PC-3 (cell line): ENCODE measurements at regions not wholly inside any gene's neighbourhood (a gene's known extent, or its start where the extent isn't known, plus 50 kb on each side); places are given as distances from the start of the nearest gene placed in this dataset.
A peak's percentile ranks its signal among the peaks of the same experiment; 100 is the strongest.

Experiments used
- ATAC-seq: fragments of 200-7000 bp; cut with Tn5 transposase; 2 replicates; pipeline ENCODE4 v1.9.1; 2020; ENCODE audit warnings: mild to moderate bottlenecking, moderate library complexity
- BruUV-seq: library from RNA; stranded (reverse); fragments of 400-500 nt; replicated peaks from 2 replicates; lab custom pipeline; 2021; lab: Mats Ljungman, UMichigan
- CTCF ChIA-PET: fragments of 300-600 bp; sonication (Branson Sonifier 250); formaldehyde crosslinking; loops from one replicate; lab custom pipeline; 2022; ENCODE audit warnings: antibody characterized with exemption; lab: Charles Lee
- POLR2A ChIA-PET: fragments of 300-600 bp; sonication (Branson Sonifier 250); formaldehyde crosslinking; loops from one replicate; lab custom pipeline; 2022; ENCODE audit warnings: antibody characterized with exemption; ENCODE audit not compliant: unreplicated experiment; lab: Charles Lee
- DNase-seq: peaks from one replicate; pipeline ENCODE4 v3.0.0-alpha.2; 2015
- H2AFZ ChIP-seq: fragments of 300-600 bp; sonication (generic); 2 replicates; pipeline ENCODE4 v1.6.0; 2016; ENCODE audit warnings: antibody characterized with exemption, low read length
- H3F3A ChIP-seq: fragments of 300-600 bp; sonication (generic); one replicate; pipeline ENCODE4 v1.6.0; 2017; ENCODE audit warnings: antibody characterized with exemption, low read length, control low read depth, mild to moderate bottlenecking; ENCODE audit not compliant: unreplicated experiment
- H3K27ac ChIP-seq: fragments of 300-600 bp; sonication (generic); 2 replicates; pipeline ENCODE4 v1.5.1; 2016; ENCODE audit warnings: mild to moderate bottlenecking, low read length
- H3K27me3 ChIP-seq: fragments of 300-600 bp; sonication (generic); 2 replicates; pipeline ENCODE4 v1.6.1; 2016; ENCODE audit warnings: low read length, mixed read lengths
- H3K36me3 ChIP-seq: fragments of 300-600 bp; sonication (generic); 2 replicates; pipeline ENCODE4 v1.6.1; 2016; ENCODE audit warnings: low read depth, mixed run types, low read length, mixed read lengths
- H3K4me1 ChIP-seq: fragments of 300-600 bp; sonication (generic); 2 replicates; pipeline ENCODE4 v1.5.1; 2016; ENCODE audit warnings: low read length; ENCODE audit not compliant: insufficient read depth
- H3K4me2 ChIP-seq: fragments of 300-600 bp; sonication (generic); 2 replicates; pipeline ENCODE4 v1.6.0; 2016; ENCODE audit warnings: low read length
- H3K4me3 ChIP-seq: fragments of 300-600 bp; sonication (generic); 2 replicates; pipeline ENCODE4 v1.5.1; 2016; ENCODE audit warnings: mild to moderate bottlenecking, low read length, mixed read lengths
- H3K79me2 ChIP-seq: fragments of 300-600 bp; sonication (generic); 2 replicates; pipeline ENCODE4 v1.6.1; 2017; ENCODE audit warnings: low read length, mixed read lengths
- H3K9ac ChIP-seq: fragments of 300-600 bp; sonication (generic); 2 replicates; pipeline ENCODE4 v1.6.0; 2016; ENCODE audit warnings: mild to moderate bottlenecking, low read length
- H3K9me2 ChIP-seq: fragments of 300-600 bp; sonication (generic); replicated peaks from 2 replicates; pipeline ENCODE4 v1.6.1; 2016; ENCODE audit warnings: mixed run types, low read length, mixed read lengths
- H3K9me3 ChIP-seq: fragments of 300-600 bp; sonication (generic); 2 replicates; pipeline ENCODE4 v1.6.1; 2016; ENCODE audit warnings: low read length, mixed read lengths
- H4K20me1 ChIP-seq: fragments of 300-600 bp; sonication (generic); 2 replicates; pipeline ENCODE4 v1.6.1; 2016; ENCODE audit warnings: low read length, mixed read lengths
- EZH2 ChIP-seq: fragments of 300-600 bp; sonication (generic); IDR thresholded peaks from one replicate; pipeline ENCODE4 v1.6.1; 2017; ENCODE audit warnings: antibody characterized with exemption, mild to moderate bottlenecking, low read length; ENCODE audit not compliant: unreplicated experiment
- EZH2phosphoT487 ChIP-seq: fragments of 300-600 bp; sonication (generic); IDR thresholded peaks from 2 replicates; pipeline ENCODE4 v1.6.1; 2018; ENCODE audit warnings: mild to moderate bottlenecking, antibody characterized with exemption, low read length, borderline replicate concordance
- intact Hi-C: fragments of 100-400 bp; cut with micrococcal nuclease; formaldehyde crosslinking; loops from 2 replicates; pipeline ENCODE4 v1.9.0; 2023
- TF ChIP-seq, protein P1 (sequence below): fragments of 300-600 bp; sonication (generic); conservative IDR thresholded peaks from 2 replicates; pipeline ENCODE4 v1.5.1; 2017; ENCODE audit warnings: antibody characterized with exemption, low read depth, mild to moderate bottlenecking, low read length

GRCh38 chrX:8921615-8922014 lies 112.3 kb downstream of the FAM9B start:
- no peak overlapping the region for H3K9ac ChIP-seq
- peak overlapping the region; percentile 2; the same call in 1 of the 2 replicates for H3K4me2 ChIP-seq
- H3K4me3 ChIP-seq: no peak overlapping the region
- H3K9me3 ChIP-seq: no peaks in the 10 kb centered on the region
- H3K4me1 ChIP-seq: peaks cover 8% of the 10 kb centered on the region
- H3F3A ChIP-seq: no peaks in the 10 kb centered on the region
- no peaks in the 10 kb centered on the region for H3K79me2 ChIP-seq
- no peaks in the 10 kb centered on the region for H3K27me3 ChIP-seq
- TF ChIP-seq EZH2phosphoT487 (no peak), EZH2 (no peak)
- TF ChIP-seq, protein P1, sequence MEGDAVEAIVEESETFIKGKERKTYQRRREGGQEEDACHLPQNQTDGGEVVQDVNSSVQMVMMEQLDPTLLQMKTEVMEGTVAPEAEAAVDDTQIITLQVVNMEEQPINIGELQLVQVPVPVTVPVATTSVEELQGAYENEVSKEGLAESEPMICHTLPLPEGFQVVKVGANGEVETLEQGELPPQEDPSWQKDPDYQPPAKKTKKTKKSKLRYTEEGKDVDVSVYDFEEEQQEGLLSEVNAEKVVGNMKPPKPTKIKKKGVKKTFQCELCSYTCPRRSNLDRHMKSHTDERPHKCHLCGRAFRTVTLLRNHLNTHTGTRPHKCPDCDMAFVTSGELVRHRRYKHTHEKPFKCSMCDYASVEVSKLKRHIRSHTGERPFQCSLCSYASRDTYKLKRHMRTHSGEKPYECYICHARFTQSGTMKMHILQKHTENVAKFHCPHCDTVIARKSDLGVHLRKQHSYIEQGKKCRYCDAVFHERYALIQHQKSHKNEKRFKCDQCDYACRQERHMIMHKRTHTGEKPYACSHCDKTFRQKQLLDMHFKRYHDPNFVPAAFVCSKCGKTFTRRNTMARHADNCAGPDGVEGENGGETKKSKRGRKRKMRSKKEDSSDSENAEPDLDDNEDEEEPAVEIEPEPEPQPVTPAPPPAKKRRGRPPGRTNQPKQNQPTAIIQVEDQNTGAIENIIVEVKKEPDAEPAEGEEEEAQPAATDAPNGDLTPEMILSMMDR: no peak
- no peaks in the 10 kb centered on the region for H3K36me3 ChIP-seq
- BruUV-seq: no TSS peak
- POLR2A ChIA-PET: interaction anchor here (0.5 kb wide), 1 partner anchor 1103 kb away, joined by 3 read pairs; no protein-coding TSS in a partner anchor
- DNase-seq (peak; percentile 16), ATAC-seq (peak; percentile 59)
- no peak overlapping the region for H2AFZ ChIP-seq
- H4K20me1 ChIP-seq: no peaks in the 10 kb centered on the region
- H3K9me2 ChIP-seq: no peaks in the 10 kb centered on the region
- H3K27ac ChIP-seq: peak overlapping the region; percentile 9; the same call in 1 of the 2 replicates
- CTCF ChIA-PET: no interaction called here
- intact Hi-C loops: no loop called here

DNA sequence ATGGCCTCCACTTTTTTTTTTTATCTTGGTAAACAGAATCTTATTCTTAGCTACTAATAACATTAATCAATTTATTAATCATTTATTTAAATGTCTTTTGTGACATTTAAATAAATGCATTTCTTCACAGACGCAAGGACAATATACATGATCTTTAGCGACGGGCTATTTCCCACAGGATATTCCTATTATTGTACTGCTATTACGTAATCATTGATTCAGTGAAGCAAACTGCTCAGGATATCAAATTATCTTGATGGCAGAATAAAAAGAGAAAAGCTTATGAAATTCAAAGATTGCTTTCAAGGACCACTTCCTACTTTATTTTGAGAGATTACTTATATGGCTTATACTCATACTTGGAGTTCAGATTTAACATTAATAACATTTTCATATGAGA lies 114.1 kb downstream of the FAM9B start:
- no peaks in the 10 kb centered on the region for H3K9me3 ChIP-seq
- H3K4me3 ChIP-seq: no peak overlapping the region
- H3K9ac ChIP-seq: no peak overlapping the region
- no peak overlapping the region for H3K27ac ChIP-seq
- H3K36me3 ChIP-seq: no peaks in the 10 kb centered on the region
- ATAC-seq (no peak), DNase-seq (no peak)
- H3F3A ChIP-seq: no peaks in the 10 kb centered on the region
- H3K79me2 ChIP-seq: no peaks in the 10 kb centered on the region
- no peaks in the 10 kb centered on the region for H3K9me2 ChIP-seq
- no peaks in the 10 kb centered on the region for H4K20me1 ChIP-seq
- H3K4me2 ChIP-seq: no peak overlapping the region
- H2AFZ ChIP-seq: no peak overlapping the region
- ChIA-PET POLR2A (no interaction called here), CTCF (no interaction called here)
- TF ChIP-seq EZH2phosphoT487 (no peak), EZH2 (no peak)
- TF ChIP-seq, protein P1: no peak
- H3K27me3 ChIP-seq: no peaks in the 10 kb centered on the region
- intact Hi-C loops: no loop called here
- BruUV-seq: no TSS peak
- H3K4me1 ChIP-seq: peaks cover 8% of the 10 kb centered on the region

- H3K36me3 ChIP-seq: no peaks in the 10 kb centered on the region
- no peak overlapping the region for H3K27ac ChIP-seq
- BruUV-seq: no TSS peak
- no peak for DNase-seq
- H3K79me2 ChIP-seq: no peaks in the 10 kb centered on the region
- H2AFZ ChIP-seq: no peak overlapping the region
- TF ChIP-seq EZH2 (no peak), EZH2phosphoT487 (no peak)
- TF ChIP-seq, protein P1: no peak
- ChIA-PET POLR2A (no interaction called here), CTCF (no interaction called here)
- no peak overlapping the region for H3K4me3 ChIP-seq
- no peaks in the 10 kb centered on the region for H3K9me2 ChIP-seq
- H3K27me3 ChIP-seq: no peaks in the 10 kb centered on the region
- H3K9me3 ChIP-seq: no peaks in the 10 kb centered on the region
- no peak overlapping the region for H3K4me2 ChIP-seq
- H3K4me1 ChIP-seq: peaks cover 4% of the 10 kb centered on the region
- ATAC-seq: no peak
- intact Hi-C loops: no loop called here
- H3K9ac ChIP-seq: no peak overlapping the region
- H4K20me1 ChIP-seq: no peaks in the 10 kb centered on the region
- H3F3A ChIP-seq: no peaks in the 10 kb centered on the region
Measured at GRCh38 chrX:8916697-8917096, 115.5 kb upstream of the FAM9A start.
